HG03565 (cell line): ENCODE measurements at regions not wholly inside any gene's neighbourhood (a gene's known extent, or its start where the extent isn't known, plus 50 kb on each side); places are given as distances from the start of the nearest gene placed in this dataset.

Experiments used
- ATAC-seq: cut with Tn5 transposase; IDR thresholded peaks from one replicate; pipeline ENCODE4 v1.9.1; 2021; ENCODE audit warnings: mild to moderate bottlenecking, moderate library complexity; ENCODE audit not compliant: unreplicated experiment

DNA sequence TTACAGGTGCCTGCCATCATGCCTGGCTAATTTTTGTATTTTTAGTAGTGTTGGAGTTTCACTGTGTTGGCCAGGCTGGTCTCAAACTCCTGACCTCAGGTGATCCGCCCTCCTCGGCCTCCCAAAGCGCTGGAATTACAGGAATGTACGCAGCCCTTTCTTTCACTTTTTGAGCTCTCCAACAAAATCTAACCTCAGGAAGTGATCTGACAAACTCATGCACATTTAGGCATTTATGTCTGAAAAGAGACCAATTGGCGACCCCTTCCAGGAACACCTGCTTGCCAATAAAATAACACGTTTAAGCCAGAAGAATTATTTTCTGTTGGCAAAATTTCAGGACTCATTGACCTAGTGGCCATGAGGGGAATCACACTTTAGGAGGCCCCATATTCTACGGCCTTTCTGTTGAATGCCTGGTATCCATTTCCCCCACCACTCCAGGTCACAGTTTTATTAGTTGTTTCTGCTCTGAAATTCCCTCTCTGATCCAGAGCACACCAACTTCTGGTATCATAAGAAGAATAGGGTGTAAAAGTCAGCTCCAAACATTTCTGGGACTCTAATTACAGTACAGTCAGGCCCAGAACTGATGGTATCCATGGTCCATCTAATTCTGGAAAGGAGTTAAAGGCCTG is 65.8 kb upstream of the FRMD4A start:
- ATAC-seq: no peak

DNA sequence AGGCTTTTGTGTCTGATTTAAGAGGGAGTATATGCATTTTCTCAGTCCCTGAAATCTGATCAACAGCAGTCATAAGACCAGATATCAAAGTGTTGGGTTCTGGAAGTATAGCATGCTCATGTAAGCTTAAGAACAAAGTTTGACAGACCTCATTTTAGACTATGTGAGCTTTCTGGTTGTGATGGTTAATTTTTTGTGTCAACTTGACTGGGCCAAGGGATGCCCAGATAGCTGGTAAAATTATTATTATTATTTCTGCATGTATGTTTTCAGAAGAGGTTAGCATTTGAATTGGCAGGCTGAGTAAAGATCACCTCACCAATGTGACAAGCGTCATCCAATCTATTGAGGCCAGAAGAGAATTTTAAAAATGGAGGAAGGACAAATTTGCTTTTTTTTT is 63.5 kb upstream of the FRMD4A start:
- no peak for ATAC-seq

DNA sequence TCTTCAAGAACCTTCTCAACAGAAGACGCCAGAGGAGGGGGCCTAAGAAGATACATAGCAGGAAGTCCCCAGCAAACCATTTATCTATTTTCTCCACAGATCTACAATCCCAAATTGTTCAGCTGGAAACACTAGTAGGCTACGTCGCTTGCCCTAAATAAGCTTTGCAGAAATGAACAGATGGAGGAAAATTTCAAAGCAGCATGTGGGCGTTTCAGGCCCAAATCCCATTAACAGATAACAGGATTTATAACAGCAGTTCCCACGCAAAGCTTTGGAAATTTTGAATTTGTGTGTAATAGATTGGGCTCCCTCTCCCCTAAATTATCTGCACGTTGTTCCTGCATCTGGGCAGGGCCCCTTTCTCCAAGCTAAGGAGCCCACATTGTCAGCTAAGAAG is 60.6 kb upstream of the FRMD4A start:
- ATAC-seq: no peak

DNA sequence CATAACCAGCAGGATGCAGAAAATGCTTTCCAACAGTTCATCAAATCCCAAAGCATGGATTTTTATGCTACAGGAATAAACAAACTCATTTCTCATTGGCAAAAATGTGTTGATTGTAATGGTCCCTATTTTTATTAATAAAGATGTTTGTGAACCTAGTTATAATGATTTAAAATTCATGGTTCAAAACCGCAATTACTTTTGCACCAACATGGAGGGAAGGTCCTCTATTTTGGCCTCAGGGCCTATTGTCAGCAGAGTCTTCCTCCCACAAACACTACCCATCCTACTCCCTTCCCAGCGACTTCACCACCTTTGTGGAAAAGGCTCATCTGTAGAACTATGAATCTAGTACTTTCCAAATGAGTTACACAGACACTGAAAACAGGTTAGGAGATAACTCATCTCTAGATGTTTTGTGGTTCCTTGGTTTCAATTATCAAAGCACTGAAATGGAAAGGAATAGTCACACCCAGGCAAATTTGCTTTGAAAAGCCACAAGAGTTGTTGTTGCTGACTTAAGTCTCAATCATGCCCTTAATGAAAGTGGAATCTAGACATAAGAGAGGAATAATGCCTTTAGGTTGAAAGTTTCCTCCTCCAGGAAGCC is 59.4 kb upstream of the FRMD4A start:
- ATAC-seq: peak; percentile 90

DNA sequence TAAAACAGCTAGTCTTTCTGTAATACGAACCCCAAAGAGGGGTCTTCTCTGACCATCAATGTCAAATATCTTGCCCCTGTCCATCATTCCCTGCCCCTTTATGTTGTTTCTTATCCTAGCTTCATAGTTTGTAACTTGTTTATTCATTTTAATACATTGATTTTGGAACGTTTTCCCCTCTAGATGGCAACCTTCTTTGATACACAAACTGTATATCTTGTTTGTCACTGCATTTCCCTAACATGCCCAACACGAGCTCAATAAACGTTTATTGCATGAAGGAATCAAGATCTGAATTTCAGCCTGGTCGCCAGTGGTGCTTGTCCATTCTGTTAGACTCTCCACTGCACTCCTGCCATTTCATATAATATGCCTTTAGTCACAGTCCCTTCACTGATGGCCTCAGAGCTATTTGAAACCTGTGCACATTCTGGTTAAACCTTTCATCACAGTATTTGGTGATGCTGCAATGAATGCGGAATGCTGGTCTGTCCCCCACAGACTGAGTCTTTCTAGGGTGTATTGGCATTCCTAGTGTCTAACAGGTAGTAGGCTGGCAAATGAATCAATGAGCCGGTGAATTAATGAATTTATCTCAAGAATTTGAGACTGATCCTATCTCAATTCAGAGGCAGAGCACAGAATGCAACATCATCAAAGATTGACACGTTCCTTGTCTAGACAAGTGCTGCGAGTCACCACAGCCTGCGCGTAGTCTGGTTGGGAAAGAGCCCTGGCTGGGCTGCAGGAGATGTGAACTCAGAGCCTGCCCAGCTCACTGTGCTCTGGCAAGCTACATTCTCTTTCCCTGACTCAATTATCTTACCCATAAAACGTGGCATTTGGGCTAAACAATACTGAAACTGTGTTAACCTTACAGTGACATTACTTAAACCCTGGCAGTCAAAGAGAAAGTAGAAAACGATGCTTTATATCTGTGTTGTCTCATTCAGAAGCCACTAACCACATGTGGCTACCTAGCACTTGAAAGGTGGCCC is 55.2 kb upstream of the FRMD4A start:
- no peak for ATAC-seq

DNA sequence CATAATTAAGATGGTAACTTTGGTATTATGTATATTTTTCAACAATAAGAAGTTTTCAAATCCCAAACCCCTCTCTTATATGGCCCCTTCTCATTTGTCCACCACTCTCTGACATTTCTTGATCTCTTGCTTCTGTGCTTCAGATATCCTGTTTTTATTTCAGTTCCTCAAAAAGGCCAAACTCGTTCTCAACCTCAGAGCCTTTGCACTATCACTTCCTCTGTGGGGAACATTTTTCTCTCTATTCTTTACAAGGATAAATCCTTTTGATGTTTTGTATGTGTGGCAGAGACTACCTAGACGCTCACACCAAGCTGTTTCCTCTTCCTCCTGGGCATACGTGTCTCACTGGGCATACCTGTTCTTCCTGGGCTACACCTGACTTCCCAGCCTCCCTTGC is 54.2 kb upstream of the FRMD4A start:
- ATAC-seq: no peak

DNA sequence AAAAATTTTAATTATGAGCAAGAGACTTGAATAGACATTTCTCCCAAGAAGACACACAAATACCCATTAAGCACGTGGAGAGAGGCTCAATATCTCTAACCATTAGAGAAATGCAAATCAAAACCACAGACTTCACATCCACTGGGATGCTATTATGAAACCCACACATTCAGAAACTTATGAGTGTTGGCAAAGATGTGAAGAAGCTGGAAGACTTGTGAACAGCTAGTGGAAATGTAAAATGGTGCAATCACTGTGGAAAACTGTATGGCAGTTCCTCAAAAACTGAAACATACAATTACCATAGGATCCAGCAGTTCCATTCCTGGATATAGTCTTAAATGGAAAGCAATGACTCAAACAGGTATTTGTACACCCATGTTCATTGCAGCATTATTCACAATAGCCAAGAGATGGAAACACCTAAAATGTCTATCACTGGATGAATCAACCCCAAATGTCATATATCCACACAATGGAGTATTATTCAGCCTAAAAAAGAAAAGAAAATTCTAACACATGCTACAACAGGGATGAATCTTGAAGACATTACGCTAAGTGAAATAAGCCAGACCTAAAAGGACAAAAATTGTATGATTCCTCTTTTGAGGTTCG is 53.5 kb upstream of the FRMD4A start:
- no peak for ATAC-seq

DNA sequence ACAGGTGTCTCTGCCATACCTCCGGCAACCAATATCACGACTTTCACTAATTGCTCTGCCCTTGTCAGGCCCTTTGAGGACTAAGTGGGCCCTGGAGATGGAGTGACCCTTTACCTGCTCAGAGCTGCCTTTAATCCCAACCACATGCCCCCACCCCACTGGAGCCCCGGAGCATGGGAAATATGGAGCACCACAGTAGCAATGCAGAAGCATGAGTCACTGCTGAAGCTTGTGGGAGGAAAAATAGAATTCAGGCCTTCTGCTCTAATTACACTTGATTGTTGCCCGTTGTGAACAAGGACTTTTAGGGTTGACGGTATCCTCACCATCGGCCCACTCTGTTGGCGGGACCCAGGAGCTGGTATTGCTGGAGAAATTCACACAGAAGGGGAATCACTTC is 52.5 kb upstream of the FRMD4A start:
- ATAC-seq: no peak

DNA sequence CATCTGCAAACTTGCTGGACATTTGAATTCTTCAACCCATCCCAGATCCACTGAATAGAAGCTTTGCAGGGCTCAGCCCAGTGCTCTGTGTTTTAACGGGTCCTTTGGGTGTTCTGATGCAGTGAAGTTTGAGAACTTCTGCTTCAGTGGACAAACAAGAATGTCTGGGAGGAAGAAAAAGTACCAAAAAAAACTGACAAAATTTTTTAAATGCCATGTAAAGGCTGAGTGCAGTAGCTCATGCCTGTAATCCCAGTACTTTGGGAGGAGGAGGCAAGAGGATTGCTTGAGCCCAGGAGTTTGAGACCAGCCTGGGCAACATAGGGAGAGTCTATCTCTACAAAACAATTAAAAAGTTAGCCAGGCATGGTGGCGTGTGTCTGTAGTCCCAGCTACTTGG is 51.8 kb upstream of the FRMD4A start:
- no peak for ATAC-seq

DNA sequence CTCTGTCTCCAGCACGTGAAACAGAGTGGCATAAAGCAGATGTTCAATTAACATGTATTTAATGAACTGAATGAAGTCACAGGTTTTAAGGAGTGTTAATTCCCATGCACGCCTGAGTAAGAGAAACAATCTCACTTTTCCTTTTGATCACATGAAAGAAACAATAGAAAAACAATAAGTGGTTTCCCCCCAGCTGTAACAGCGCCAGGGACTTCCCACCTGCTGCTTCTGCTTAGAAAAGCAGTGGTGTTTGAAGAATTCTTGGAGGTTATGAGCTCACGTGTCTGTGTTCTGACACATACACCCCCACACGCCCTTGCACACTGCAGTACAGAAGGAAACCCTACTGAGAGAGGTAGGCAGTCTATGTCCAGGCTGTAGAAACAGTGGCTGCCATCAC is 51.3 kb upstream of the FRMD4A start:
- ATAC-seq: no peak

DNA sequence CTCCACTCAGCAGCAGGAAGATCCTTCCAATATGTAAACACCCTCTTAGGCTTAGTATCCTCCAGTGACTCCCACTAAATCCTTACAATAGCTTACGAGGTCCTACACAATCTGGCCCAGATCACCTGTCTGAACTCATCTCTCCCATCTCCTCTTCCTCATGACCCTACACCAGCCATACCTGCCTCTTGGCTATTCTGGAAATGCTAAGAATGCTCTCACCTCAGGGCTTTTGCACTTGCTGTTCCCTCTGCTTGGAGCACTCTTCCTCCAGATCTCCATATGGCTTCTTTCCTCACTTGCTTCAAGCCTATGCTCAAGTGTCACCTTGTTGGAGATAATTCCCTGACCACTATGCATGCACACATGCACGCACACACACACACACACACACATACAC is 50.8 kb upstream of the FRMD4A start:
- ATAC-seq: no peak

DNA sequence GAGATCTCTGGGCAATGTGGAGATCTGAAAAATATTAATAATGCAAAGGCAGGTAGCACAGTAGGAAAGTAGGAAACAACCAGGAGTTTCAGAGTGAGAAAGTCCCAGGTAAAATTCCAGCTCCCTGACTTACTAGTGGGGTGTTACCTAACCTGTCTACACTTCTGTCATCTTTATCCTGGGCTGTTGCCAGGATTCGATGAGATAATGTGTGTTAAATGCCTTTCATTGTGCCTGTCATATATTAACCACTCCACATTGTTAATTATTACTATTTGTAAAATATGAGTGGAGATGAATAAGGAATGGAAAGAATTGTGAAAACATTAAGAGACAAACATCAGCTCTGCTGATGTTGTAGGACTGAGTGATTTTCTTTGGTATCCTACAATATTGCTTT is 50.0 kb upstream of the FRMD4A start:
- ATAC-seq: no peak
